Cardiac fibroblast (primary cell): ENCODE measurements at regions not wholly inside any gene's neighbourhood (a gene's known extent, or its start where the extent isn't known, plus 50 kb on each side); places are given as distances from the start of the nearest gene placed in this dataset.
A peak's percentile ranks its signal among the peaks of the same experiment; 100 is the strongest.
"Not testable (repeated sequence)": the region's sequence is repeated elsewhere in the genome, so short reads cannot be mapped to it uniquely, and the experiment has no call there.

Experiments used
- DNase-seq, 2 donors: peaks; one replicate each; pipeline versions ENCODE4 v3.0.0 to v3.0.0-alpha.2; 2010; ENCODE audit warnings: low read depth in 2 of 2
- H3K4me3 ChIP-seq, 2 donors: replicated peaks in 1 of 2; 1 replicate in 1 of 2; 2 replicates in 1 of 2; pipeline ENCODE4 v1.5.1; 2011; ENCODE audit warnings: low read depth in 2 of 2, low read length in 2 of 2, mild to moderate bottlenecking in 2 of 2, moderate library complexity in 1 of 2
- CTCF ChIP-seq: IDR thresholded peaks from one replicate; pipeline ENCODE4 v1.5.1; 2011; ENCODE audit warnings: low read depth, mild to moderate bottlenecking, low read length, inconsistent platforms

GRCh38 chr5:159514229-159514810 is 184.0 kb upstream of the IL12B start:
- no peak for TF ChIP-seq CTCF
- DNase-seq, result peak in 1 of 2 donors; percentile 13
- H3K4me3 ChIP-seq, result no peak overlapping the region

- no peak for TF ChIP-seq CTCF
- no peak overlapping the region for H3K4me3 ChIP-seq
- no peak for DNase-seq
These were observed 184.9 kb upstream of the IL12B start for GRCh38 chr5:159515197-159515596.

GRCh38 chr5:159515909-159516415 is 185.7 kb upstream of the IL12B start:
- peak; percentile 94 for TF ChIP-seq CTCF
- peak; percentile 65 for DNase-seq
- H3K4me3 ChIP-seq, result no peak overlapping the region

GRCh38 chr5:159518371-159518770 is 188.1 kb upstream of the IL12B start:
- H3K4me3 ChIP-seq, result no peak overlapping the region
- no peak for TF ChIP-seq CTCF
- DNase-seq, result peak; percentile 16 to 29

GRCh38 chr5:159519365-159519764 is 189.1 kb upstream of the IL12B start:
- no peak overlapping the region for H3K4me3 ChIP-seq
- no peak for TF ChIP-seq CTCF
- DNase-seq, result no peak

GRCh38 chr5:159522841-159523240 is 192.6 kb upstream of the IL12B start:
- no peak for TF ChIP-seq CTCF
- DNase-seq, result no peak
- H3K4me3 ChIP-seq, result no peak overlapping the region

- DNase-seq, result not testable (repeated sequence)
These were observed 194.0 kb upstream of the IL12B start for GRCh38 chr5:159524279-159524678.

More at GRCh38 chr5:159524279-159524678, 194.0 kb upstream of the IL12B start:
- H3K4me3 ChIP-seq, result not testable (repeated sequence)
